H1 (cell line): ENCODE measurements at regions not wholly inside any gene's neighbourhood (a gene's known extent, or its start where the extent isn't known, plus 50 kb on each side); places are given as distances from the start of the nearest gene placed in this dataset.

Experiments used
- CTCF ChIA-PET: fragments of 300-600 bp; sonication (Branson Sonifier 250); formaldehyde crosslinking; loops from one replicate; lab custom pipeline; 2021; ENCODE audit not compliant: partially characterized antibody; lab: Charles Lee
- POLR2A ChIA-PET: fragments of 300-600 bp; sonication (Branson Sonifier 250); formaldehyde crosslinking; loops from one replicate; lab custom pipeline; 2021; ENCODE audit warnings: inconsistent platforms; ENCODE audit not compliant: partially characterized antibody; lab: Charles Lee
- DNase-seq, 2 experiments: peaks; one replicate each; pipeline versions ENCODE4 v3.0.0 to v3.0.0-alpha.2; 2010 to 2022; ENCODE audit warnings: low spot score in 2 of 2, low read depth in 1 of 2, mixed read lengths in 1 of 2
- FAIRE-seq: peaks from 2 replicates; lab custom pipeline; 2011; peaks lifted over from hg19 to GRCh38; lab: Jason Lieb, UNC
- H2AFZ ChIP-seq: 2 replicates; pipeline ENCODE4 v1.8.1; 2012; ENCODE audit warnings: low read length, inconsistent platforms
- H2AK5ac ChIP-seq: 2 replicates; pipeline ENCODE4 v1.6.1; 2013; ENCODE audit warnings: low read depth, low read length
- H2BK120ac ChIP-seq: replicated peaks from 2 replicates; pipeline ENCODE3; 2013; ENCODE audit warnings: low read depth, low read length, inconsistent platforms
- H2BK12ac ChIP-seq: 2 replicates; pipeline ENCODE4 v1.6.1; 2013; ENCODE audit warnings: low read depth, low read length
- H2BK15ac ChIP-seq: 2 replicates; pipeline ENCODE4 v1.6.1; 2013; ENCODE audit warnings: low read length
- H2BK20ac ChIP-seq: 2 replicates; pipeline ENCODE4 v1.6.1; 2013; ENCODE audit warnings: low read length
- H2BK5ac ChIP-seq: 2 replicates; pipeline ENCODE4 v1.6.1; 2013; ENCODE audit warnings: low read depth, low read length
- H3K14ac ChIP-seq: 2 replicates; pipeline ENCODE4 v1.6.1; 2013; ENCODE audit warnings: inconsistent platforms; ENCODE audit not compliant: insufficient read length
- H3K18ac ChIP-seq: 2 replicates; pipeline ENCODE4 v1.6.1; 2013; ENCODE audit warnings: low read length; ENCODE audit errors: extremely low read depth
- H3K23ac ChIP-seq: 2 replicates; pipeline ENCODE4 v1.6.1; 2013; ENCODE audit warnings: inconsistent platforms; ENCODE audit not compliant: insufficient read length
- H3K23me2 ChIP-seq: 2 replicates; pipeline ENCODE4 v1.6.1; 2013; ENCODE audit warnings: low read depth, low read length
- H3K27ac ChIP-seq: 2 replicates; pipeline ENCODE4 v1.6.1; 2011; ENCODE audit warnings: low read depth, low read length, inconsistent platforms
- H3K27me3 ChIP-seq, 4 experiments: replicated peaks in 1 of 4; 1 replicate in 1 of 4; 2 replicates in 3 of 4; pipeline versions ENCODE4 v1.6.1 to v1.8.1; 2011 to 2013; ENCODE audit warnings: low read length in 3 of 4, mild to moderate bottlenecking in 3 of 4, inconsistent platforms in 2 of 4, mixed read lengths in 2 of 4, moderate library complexity in 1 of 4; ENCODE audit not compliant: control insufficient read depth in 3 of 4, insufficient read depth in 3 of 4; ENCODE audit errors: extremely low read depth in 1 of 4
- H3K36me3 ChIP-seq, 4 experiments: 2 replicates each; pipeline versions ENCODE4 v1.6.1 to v1.8.1; 2011 to 2013; ENCODE audit warnings: mild to moderate bottlenecking in 4 of 4, low read length in 3 of 4, moderate library complexity in 2 of 4, control low read depth in 1 of 4, inconsistent platforms in 1 of 4; ENCODE audit not compliant: insufficient read depth in 4 of 4, control insufficient read depth in 2 of 4
- H3K4ac ChIP-seq: replicated peaks from 2 replicates; pipeline ENCODE3; 2013; ENCODE audit warnings: low read length, low read depth, mixed read lengths, inconsistent platforms; ENCODE audit not compliant: insufficient read length
- H3K4me1 ChIP-seq, 4 experiments: replicated peaks in 1 of 4; 1 replicate in 1 of 4; 2 replicates in 3 of 4; pipeline versions ENCODE4 v1.6.1 to v1.8.1; 2011 to 2013; ENCODE audit warnings: low read length in 3 of 4, inconsistent platforms in 2 of 4, mixed read lengths in 1 of 4; ENCODE audit not compliant: insufficient read depth in 4 of 4, control insufficient read depth in 3 of 4
- H3K4me2 ChIP-seq, 2 experiments: 2 replicates each; pipeline versions ENCODE4 v1.6.1 to v1.8.1; 2011 to 2013; ENCODE audit warnings: low read depth in 2 of 2, low read length in 2 of 2, control low read depth in 1 of 2, inconsistent platforms in 1 of 2, mild to moderate bottlenecking in 1 of 2; ENCODE audit not compliant: insufficient read depth in 1 of 2
- H3K4me3 ChIP-seq, 4 experiments: fragments of 200-600, 300-600 bp in 1 of 4; sonication (generic), shearing (Covaris generic), sonication (Bioruptor Twin) in 1 of 4; 2 replicates each; pipeline versions ENCODE4 v1.5.1 to v1.8.1; 2011 to 2016; ENCODE audit warnings: low read length in 4 of 4, low read depth in 3 of 4, control low read depth in 2 of 4, inconsistent platforms in 2 of 4, mild to moderate bottlenecking in 2 of 4, mixed read lengths in 1 of 4, moderate library complexity in 1 of 4; ENCODE audit not compliant: insufficient read depth in 2 of 4; ENCODE audit errors: extremely low read depth in 1 of 4
- H3K56ac ChIP-seq: replicated peaks from 2 replicates; pipeline ENCODE3; 2013; ENCODE audit warnings: low read depth, mild to moderate bottlenecking, mixed read lengths, low read length, inconsistent platforms; ENCODE audit not compliant: insufficient read length
- H3K79me1 ChIP-seq: 2 replicates; pipeline ENCODE4 v1.6.1; 2013; ENCODE audit warnings: low read depth, low read length, control low read depth
- H3K79me2 ChIP-seq, 2 experiments: 2 replicates each; pipeline versions ENCODE4 v1.6.1 to v1.8.1; 2012 to 2013; ENCODE audit warnings: low read length in 2 of 2, mild to moderate bottlenecking in 2 of 2, inconsistent platforms in 1 of 2; ENCODE audit not compliant: insufficient read depth in 2 of 2, control insufficient read depth in 1 of 2
- H3K9ac ChIP-seq, 4 experiments: replicated peaks in 1 of 4; 1 replicate in 1 of 4; 2 replicates in 3 of 4; pipeline versions ENCODE4 v1.6.1 to v1.8.1; 2011 to 2013; ENCODE audit warnings: low read depth in 3 of 4, low read length in 3 of 4, control low read depth in 2 of 4, mild to moderate bottlenecking in 2 of 4, moderate library complexity in 2 of 4, inconsistent platforms in 1 of 4; ENCODE audit errors: extremely low read depth in 1 of 4
- H3K9me3 ChIP-seq, 2 experiments: 2 replicates each; pipeline versions ENCODE4 v1.6.1 to v1.8.1; 2012 to 2013; ENCODE audit warnings: mild to moderate bottlenecking in 2 of 2, moderate library complexity in 2 of 2, control low read depth in 1 of 2, inconsistent platforms in 1 of 2, low read depth in 1 of 2, low read length in 1 of 2, mixed read lengths in 1 of 2; ENCODE audit not compliant: insufficient read depth in 2 of 2
- H4K20me1 ChIP-seq, 2 experiments: replicated peaks in 1 of 2; 2 replicates each; pipeline versions ENCODE3 to v1.8.1; 2011 to 2013; ENCODE audit warnings: inconsistent platforms in 2 of 2, low read length in 2 of 2, mild to moderate bottlenecking in 1 of 2; ENCODE audit not compliant: insufficient read depth in 2 of 2, control insufficient read depth in 1 of 2
- H4K5ac ChIP-seq: 2 replicates; pipeline ENCODE4 v1.6.1; 2013; ENCODE audit warnings: low read length, low read depth, mixed read lengths, inconsistent platforms; ENCODE audit not compliant: insufficient read length
- H4K8ac ChIP-seq: 2 replicates; pipeline ENCODE4 v1.8.0; 2013; ENCODE audit warnings: mild to moderate bottlenecking, moderate library complexity, low read length, inconsistent platforms; ENCODE audit not compliant: insufficient read depth; ENCODE audit errors: extremely low read depth
- H4K91ac ChIP-seq: replicated peaks from 2 replicates; pipeline ENCODE3; 2013; ENCODE audit warnings: low read length, mixed read lengths, inconsistent platforms; ENCODE audit not compliant: insufficient read length
- ATF3 ChIP-seq: IDR thresholded peaks from 2 replicates; pipeline ENCODE4 v1.6.1; 2011; ENCODE audit warnings: low read depth, mild to moderate bottlenecking, low read length; ENCODE audit not compliant: insufficient read depth
- BACH1 ChIP-seq: IDR thresholded peaks from 2 replicates; pipeline ENCODE4 v1.6.1; 2012; ENCODE audit warnings: low read length, improper control_type of control experiment
- CBX5 ChIP-seq: fragments of 300-800, 300-1000 bp; sonication (generic); IDR thresholded peaks from 2 replicates; pipeline ENCODE4 v1.7.1; 2016; ENCODE audit warnings: antibody characterized with exemption, low read length, low read depth
- GTF2F1 ChIP-seq: IDR thresholded peaks from 2 replicates; pipeline ENCODE4 v1.6.1; 2012; ENCODE audit warnings: low read depth, low read length, improper control_type of control experiment, borderline replicate concordance
- HDAC2 ChIP-seq, 2 experiments: fragments of 300-600 bp in 1 of 2; sonication (generic) in 1 of 2; IDR thresholded peaks; 2 replicates each; pipeline ENCODE4 v1.6.1; 2011 to 2012; ENCODE audit warnings: low read depth in 2 of 2, low read length in 2 of 2, mild to moderate bottlenecking in 2 of 2, moderate library complexity in 2 of 2, borderline replicate concordance in 1 of 2, inconsistent platforms in 1 of 2
- MAFK ChIP-seq: IDR thresholded peaks from 2 replicates; pipeline ENCODE4 v1.6.1; 2012; ENCODE audit warnings: low read depth, mild to moderate bottlenecking, improper control_type of control experiment, low read length
- NRF1 ChIP-seq: IDR thresholded peaks from 2 replicates; pipeline ENCODE4 v1.6.1; 2011; ENCODE audit warnings: mild to moderate bottlenecking, low read depth, low read length, improper control_type of control experiment
- RFX5 ChIP-seq: IDR thresholded peaks from 2 replicates; pipeline ENCODE4 v1.6.1; 2011; ENCODE audit warnings: low read depth, low read length, improper control_type of control experiment, borderline replicate concordance
- SIN3A ChIP-seq, 2 experiments: IDR thresholded peaks in 1 of 2; conservative IDR thresholded peaks in 1 of 2; 2 replicates each; pipeline ENCODE4 v1.6.1; 2011 to 2012; ENCODE audit warnings: low read length in 2 of 2, improper control_type of control experiment in 1 of 2, low read depth in 1 of 2, mild to moderate bottlenecking in 1 of 2
- SIX5 ChIP-seq: IDR thresholded peaks from 2 replicates; pipeline ENCODE4 v1.6.1; 2011; ENCODE audit warnings: mild to moderate bottlenecking, low read depth, low read length
- WGBS, 2 experiments: shearing (Covaris generic) in 1 of 2; methylation state at CpG; one replicate each; pipeline versions ENCODE4 v1.1.6 to v1.1.7; 2013 to 2015; ENCODE audit warnings: low lambda C conversion rate in 2 of 2, mixed read lengths in 2 of 2, inconsistent platforms in 1 of 2, low coverage in 1 of 2, missing lambda C conversion rate in 1 of 2; ENCODE audit not compliant: insufficient replicate concordance in 2 of 2, insufficient coverage in 1 of 2, insufficient read length in 1 of 2; ENCODE audit errors: extremely low coverage in 1 of 2, missing lambda C conversion rate in 1 of 2; 5-methylcytosine and 5-hydroxymethylcytosine counted together
- TF ChIP-seq, protein P1 (sequence below): IDR thresholded peaks from 2 replicates; pipeline ENCODE4 v1.6.1; 2012; ENCODE audit warnings: low read length, inconsistent platforms

GRCh38 chr1:30147188-30147587, 576.2 kb downstream of the MATN1 start:
- no peak for FAIRE-seq
- H3K18ac ChIP-seq = no peak overlapping the region
- no peak for TF ChIP-seq SIN3A (conservative IDR thresholded peaks at IDR 0.05 in 1 of 2, IDR thresholded peaks at IDR 0.05 in 1 of 2; ENCODE audit: low read depth in 1 of 2, low read length in 2 of 2)
- TF ChIP-seq GTF2F1 = no peak
- TF ChIP-seq CBX5 = no peak
- TF ChIP-seq HDAC2 (IDR thresholded peaks at IDR 0.05; ENCODE audit: borderline replicate concordance in 1 of 2, low read depth in 2 of 2, low read length in 2 of 2) = no peak
- TF ChIP-seq, protein P1, sequence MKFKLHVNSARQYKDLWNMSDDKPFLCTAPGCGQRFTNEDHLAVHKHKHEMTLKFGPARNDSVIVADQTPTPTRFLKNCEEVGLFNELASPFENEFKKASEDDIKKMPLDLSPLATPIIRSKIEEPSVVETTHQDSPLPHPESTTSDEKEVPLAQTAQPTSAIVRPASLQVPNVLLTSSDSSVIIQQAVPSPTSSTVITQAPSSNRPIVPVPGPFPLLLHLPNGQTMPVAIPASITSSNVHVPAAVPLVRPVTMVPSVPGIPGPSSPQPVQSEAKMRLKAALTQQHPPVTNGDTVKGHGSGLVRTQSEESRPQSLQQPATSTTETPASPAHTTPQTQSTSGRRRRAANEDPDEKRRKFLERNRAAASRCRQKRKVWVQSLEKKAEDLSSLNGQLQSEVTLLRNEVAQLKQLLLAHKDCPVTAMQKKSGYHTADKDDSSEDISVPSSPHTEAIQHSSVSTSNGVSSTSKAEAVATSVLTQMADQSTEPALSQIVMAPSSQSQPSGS = no peak
- TF ChIP-seq MAFK = no peak
- TF ChIP-seq BACH1 = no peak
- TF ChIP-seq NRF1 = no peak
- no peak for TF ChIP-seq RFX5
- no peak for TF ChIP-seq SIX5
- no peak for TF ChIP-seq ATF3

More at GRCh38 chr1:30147188-30147587, 576.2 kb downstream of the MATN1 start:
- H4K5ac ChIP-seq = no peak overlapping the region
- H3K4me2 ChIP-seq = no peak overlapping the region
- H3K23me2 ChIP-seq = no peaks in the 10 kb centered on the region; the same call in 1 of the 2 replicates
- H2BK5ac ChIP-seq = no peak overlapping the region
- H3K9me3 ChIP-seq = peaks cover 24 to 25% of the 10 kb centered on the region in 2 experiments
- no peak overlapping the region for H3K4ac ChIP-seq
- 87% methylated on average over 7 of the region's 7 CpGs; no CpG with 5 or more reads in 1 of the 2 experiments for WGBS, 2 experiments
- H3K4me3 ChIP-seq = no peak overlapping the region
- no peak overlapping the region for H2BK120ac ChIP-seq
- no peaks in the 10 kb centered on the region for H3K36me3 ChIP-seq
- no peak for DNase-seq
- no peak overlapping the region for H2BK12ac ChIP-seq
- no peaks in the 10 kb centered on the region for H3K79me1 ChIP-seq
- H3K4me1 ChIP-seq = no peaks in the 10 kb centered on the region
- H2AK5ac ChIP-seq = no peak overlapping the region
- H3K56ac ChIP-seq = no peak overlapping the region
- H2BK20ac ChIP-seq = no peak overlapping the region
- H4K8ac ChIP-seq = no peak overlapping the region
- no peaks in the 10 kb centered on the region for H4K20me1 ChIP-seq
- no peaks in the 10 kb centered on the region for H3K79me2 ChIP-seq
- H2BK15ac ChIP-seq = no peak overlapping the region
- no peak overlapping the region for H3K23ac ChIP-seq
- no peak overlapping the region for H4K91ac ChIP-seq
- H3K27ac ChIP-seq = no peak overlapping the region
- no peak overlapping the region for H3K9ac ChIP-seq
- ChIA-PET CTCF (no interaction called here), POLR2A (no interaction called here)
- H3K14ac ChIP-seq = no peak overlapping the region
- H3K27me3 ChIP-seq = no peaks in the 10 kb centered on the region
- no peak overlapping the region for H2AFZ ChIP-seq
